Neural cell (in vitro differentiated cells): ENCODE measurements at regions not wholly inside any gene's neighbourhood (a gene's known extent, or its start where the extent isn't known, plus 50 kb on each side); places are given as distances from the start of the nearest gene placed in this dataset.

Experiments
- CTCF ChIP-seq: fragments of 450-650 bp; IDR thresholded peaks from 2 replicates; pipeline ENCODE4 v1.5.1; 2014; ENCODE audit warnings: antibody characterized with exemption, mild to moderate bottlenecking, moderate library complexity; ENCODE audit not compliant: poor library complexity, severe bottlenecking
- EP300 ChIP-seq: fragments of 450-650 bp; conservative IDR thresholded peaks from 2 replicates; pipeline ENCODE4 v1.6.1; 2014; ENCODE audit warnings: antibody characterized with exemption, mild to moderate bottlenecking, moderate library complexity; ENCODE audit not compliant: poor library complexity, severe bottlenecking
- EZH2 ChIP-seq: fragments of 200-600, 300-800 bp; shearing (Covaris generic), sonication (generic); IDR thresholded peaks from 2 replicates; pipeline ENCODE4 v1.6.1; 2014; ENCODE audit warnings: antibody characterized with exemption, low read length, borderline replicate concordance, mild to moderate bottlenecking; ENCODE audit not compliant: insufficient read depth, poor library complexity, severe bottlenecking
- MXI1 ChIP-seq: fragments of 450-650 bp; conservative IDR thresholded peaks from 2 replicates; pipeline ENCODE4 v1.6.1; 2014; ENCODE audit warnings: antibody characterized with exemption, mild to moderate bottlenecking; ENCODE audit not compliant: poor library complexity, severe bottlenecking
- SMC3 ChIP-seq: fragments of 450-650 bp; conservative IDR thresholded peaks from 2 replicates; pipeline ENCODE4 v1.6.1; 2014; ENCODE audit warnings: antibody characterized with exemption, mild to moderate bottlenecking, moderate library complexity; ENCODE audit not compliant: poor library complexity

DNA sequence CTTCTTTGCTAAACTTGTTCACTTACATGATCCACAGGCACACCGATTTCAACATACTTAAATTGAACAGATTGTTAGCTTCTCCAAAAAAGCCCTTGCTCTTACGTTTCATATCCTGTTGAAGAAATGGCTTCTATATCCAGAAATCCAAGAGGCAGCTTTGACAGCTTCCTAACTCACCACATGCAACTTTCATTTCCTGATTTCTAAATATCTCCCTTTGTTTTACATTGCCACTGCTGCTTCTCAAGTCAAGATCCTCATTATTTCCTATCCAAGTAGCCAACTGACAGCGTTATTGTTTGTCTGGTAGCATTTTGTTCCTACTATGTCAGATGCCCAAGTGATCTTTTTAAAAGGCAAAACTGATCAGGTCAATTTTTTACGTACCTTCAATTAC lies 913.2 kb upstream of the TYRP1 start:
- no peak for TF ChIP-seq CTCF
- no peak for TF ChIP-seq EZH2
- no peak for TF ChIP-seq EP300
- no peak for TF ChIP-seq MXI1
- no peak for TF ChIP-seq SMC3
